Peyer's patch (tissue), 4 donors: ENCODE measurements at regions not wholly inside any gene's neighbourhood (a gene's known extent, or its start where the extent isn't known, plus 50 kb on each side); places are given as distances from the start of the nearest gene placed in this dataset.

Source experiments
- DNase-seq, 3 donors: peaks; one replicate each; pipeline ENCODE4 v3.0.0-alpha.2; 2017 to 2019
- H3K27ac ChIP-seq, 4 donors: fragments of 200-600 bp; sonication (generic); one replicate each; pipeline ENCODE4 v1.5.1; 2016 to 2019
- H3K27me3 ChIP-seq, 2 donors: fragments of 200-600 bp; sonication (generic); one replicate each; pipeline ENCODE4 v1.5.1; 2019
- H3K36me3 ChIP-seq, 3 donors: fragments of 200-600 bp; sonication (generic); one replicate each; pipeline ENCODE4 v1.5.1; 2016 to 2019
- H3K4me1 ChIP-seq, 4 donors: fragments of 200-600 bp; sonication (generic); one replicate each; pipeline ENCODE4 v1.5.1; 2016 to 2019
- H3K4me3 ChIP-seq, 4 donors: fragments of 200-600 bp; sonication (generic); 1 replicate in 3 of 4; 2 replicates in 1 of 4; pipeline ENCODE4 v1.5.1; 2016 to 2019; ENCODE audit warnings: mild to moderate bottlenecking in 1 of 4
- H3K9me3 ChIP-seq, 4 donors: fragments of 200-600 bp; sonication (generic); one replicate each; pipeline ENCODE4 v1.5.1; 2016 to 2019; ENCODE audit warnings: mild to moderate bottlenecking in 1 of 4
- CTCF ChIP-seq, 6 experiments: fragments of 450-650 bp in 4 of 6; fragments of 200-600 bp in 2 of 6; sonication (generic) in 1 of 6; IDR thresholded peaks; one replicate each; pipeline ENCODE4 v1.5.1; 2017 to 2019; ENCODE audit warnings: antibody characterized with exemption in 6 of 6, mild to moderate bottlenecking in 3 of 6, moderate library complexity in 1 of 6
- POLR2A ChIP-seq, 2 donors: fragments of 450-650 bp; IDR thresholded peaks; one replicate each; pipeline ENCODE4 v1.5.1; 2017; ENCODE audit warnings: antibody characterized with exemption in 2 of 2, mild to moderate bottlenecking in 2 of 2, moderate library complexity in 2 of 2

DNA sequence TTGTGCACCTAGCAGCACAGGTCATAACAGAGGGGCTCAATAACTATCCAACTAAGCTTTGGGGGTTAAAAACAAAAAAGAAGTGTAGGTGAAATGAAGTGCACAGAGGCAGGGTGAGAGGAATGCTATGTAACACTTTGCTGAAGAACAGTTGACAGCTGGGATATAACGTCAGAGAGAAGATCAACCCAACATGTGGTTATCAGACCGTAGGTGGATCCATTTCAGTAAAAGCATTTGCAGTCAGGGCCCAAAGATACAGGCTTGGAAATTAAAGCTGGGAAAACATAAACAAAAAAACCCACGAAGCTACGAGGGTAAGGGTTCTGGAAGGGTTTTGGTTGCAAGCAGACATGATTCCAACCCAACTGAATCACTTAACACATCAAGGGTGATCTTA is 377.5 kb upstream of the NR2F2 start:
- Histone ChIP-seq H3K4me1 (no peaks in the 10 kb centered on the region), H3K4me3 (no peak overlapping the region), H3K27ac (no peak overlapping the region), H3K9me3 (peaks cover 0 to 2% (median 0%) of the 10 kb centered on the region in 4 donors), H3K36me3 (no peaks in the 10 kb centered on the region), H3K27me3 (no peaks in the 10 kb centered on the region)
- no peak for DNase-seq
- TF ChIP-seq POLR2A (IDR thresholded peaks at IDR 0.05), result no peak
- no peak for TF ChIP-seq CTCF (IDR thresholded peaks at IDR 0.05)

GRCh38 chr15:95957861-95958260 is 372.6 kb upstream of the NR2F2 start:
- no peak overlapping the region for H3K4me3 ChIP-seq
- no peak for TF ChIP-seq CTCF (IDR thresholded peaks at IDR 0.05)
- no peak for TF ChIP-seq POLR2A (IDR thresholded peaks at IDR 0.05)
- DNase-seq, result no peak

GRCh38 chr15:95958382-95958781 is 372.1 kb upstream of the NR2F2 start:
- no peak overlapping the region for H3K4me3 ChIP-seq
- H3K9me3 ChIP-seq, result peaks cover 0 to 7% (median 0%) of the 10 kb centered on the region in 4 donors
- H3K36me3 ChIP-seq, result no peaks in the 10 kb centered on the region
- TF ChIP-seq CTCF (IDR thresholded peaks at IDR 0.05) (no peak), POLR2A (IDR thresholded peaks at IDR 0.05) (no peak)
- H3K27me3 ChIP-seq, result no peaks in the 10 kb centered on the region
- H3K4me1 ChIP-seq, result no peaks in the 10 kb centered on the region
- no peak overlapping the region for H3K27ac ChIP-seq
- no peak for DNase-seq

More at GRCh38 chr15:95957861-95958260, 372.6 kb upstream of the NR2F2 start:
- Histone ChIP-seq H3K4me1 (no peaks in the 10 kb centered on the region), H3K9me3 (peaks cover 0 to 7% (median 0%) of the 10 kb centered on the region in 4 donors), H3K27ac (no peak overlapping the region), H3K27me3 (no peaks in the 10 kb centered on the region), H3K36me3 (no peaks in the 10 kb centered on the region)

DNA sequence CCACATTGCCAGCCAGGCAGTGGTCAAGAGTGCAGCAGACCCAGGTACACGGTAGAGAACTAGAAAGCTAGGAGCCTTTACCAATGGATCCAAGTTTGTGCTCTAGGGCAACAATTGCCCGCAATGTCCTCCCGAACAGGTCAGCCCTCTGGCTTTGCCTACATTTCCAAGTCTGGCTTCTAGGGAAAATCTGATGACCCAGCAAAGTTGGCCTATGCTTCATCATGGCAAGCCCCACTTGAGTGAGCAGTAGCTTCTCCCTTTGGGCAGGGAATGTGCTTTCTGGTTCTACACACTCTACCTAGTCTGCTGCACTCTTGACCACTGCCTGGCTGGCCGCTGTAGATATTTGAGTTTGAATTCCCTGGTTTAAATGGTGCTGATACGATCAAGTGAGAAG is 361.6 kb upstream of the NR2F2 start:
- no peak overlapping the region for H3K4me3 ChIP-seq
- DNase-seq, result no peak
- H3K9me3 ChIP-seq, result no peaks in the 10 kb centered on the region
- no peak for TF ChIP-seq POLR2A (IDR thresholded peaks at IDR 0.05)
- no peak for TF ChIP-seq CTCF (IDR thresholded peaks at IDR 0.05)
- no peaks in the 10 kb centered on the region for H3K4me1 ChIP-seq
- no peaks in the 10 kb centered on the region for H3K27me3 ChIP-seq
- H3K36me3 ChIP-seq, result no peaks in the 10 kb centered on the region
- no peak overlapping the region for H3K27ac ChIP-seq

DNA sequence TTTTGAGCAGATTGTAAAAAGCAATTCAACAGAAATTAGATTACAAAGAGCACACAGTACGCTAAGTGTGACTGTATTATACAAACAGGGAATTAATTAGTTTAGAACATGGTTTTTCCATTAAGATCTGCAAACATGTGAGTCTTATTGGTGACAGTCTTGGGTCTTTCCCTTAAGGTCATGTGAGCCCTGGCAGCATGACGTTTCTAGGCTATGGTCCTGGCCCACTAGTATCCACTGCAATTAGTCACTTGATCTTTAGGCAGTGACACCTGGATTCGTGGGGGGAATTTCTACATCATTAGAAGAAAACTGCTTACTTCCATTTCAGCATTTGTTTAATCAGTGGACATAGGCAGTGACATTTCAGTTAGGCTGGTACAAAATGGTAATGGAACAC is 360.2 kb upstream of the NR2F2 start:
- TF ChIP-seq POLR2A (IDR thresholded peaks at IDR 0.05) (no peak), CTCF (IDR thresholded peaks at IDR 0.05) (no peak)

GRCh38 chr15:95972041-95972553 is 358.4 kb upstream of the NR2F2 start:
- Histone ChIP-seq H3K27ac (no peak overlapping the region), H3K27me3 (no peaks in the 10 kb centered on the region), H3K4me1 (no peaks in the 10 kb centered on the region), H3K9me3 (no peaks in the 10 kb centered on the region), H3K36me3 (no peaks in the 10 kb centered on the region), H3K4me3 (no peak overlapping the region)
- TF ChIP-seq POLR2A (IDR thresholded peaks at IDR 0.05), result no peak
- no peak for TF ChIP-seq CTCF (IDR thresholded peaks at IDR 0.05)
- DNase-seq, result no peak

More for the DNA sequence above, 360.2 kb upstream of the NR2F2 start:
- DNase-seq, result no peak
- Histone ChIP-seq H3K27me3 (no peaks in the 10 kb centered on the region), H3K9me3 (no peaks in the 10 kb centered on the region), H3K4me1 (no peaks in the 10 kb centered on the region), H3K27ac (no peak overlapping the region), H3K36me3 (no peaks in the 10 kb centered on the region), H3K4me3 (no peak overlapping the region)
